Fibroblast of the conjunctiva (primary cell): ENCODE measurements at regions not wholly inside any gene's neighbourhood (a gene's known extent, or its start where the extent isn't known, plus 50 kb on each side); places are given as distances from the start of the nearest gene placed in this dataset.

Source experiments
- DNase-seq: peaks from one replicate; pipeline ENCODE4 v3.0.0-alpha.2; 2010; ENCODE audit warnings: low read depth

GRCh38 chr2:9772035-9772998 is 71.0 kb upstream of the TAF1B start:
- no peak for DNase-seq

- DNase-seq: no peak
Observed at GRCh38 chr2:9772999-9773902, 70.0 kb upstream of the TAF1B start.

- no peak for DNase-seq
Observed at GRCh38 chr2:9773903-9774239, 69.4 kb upstream of the TAF1B start.

DNA sequence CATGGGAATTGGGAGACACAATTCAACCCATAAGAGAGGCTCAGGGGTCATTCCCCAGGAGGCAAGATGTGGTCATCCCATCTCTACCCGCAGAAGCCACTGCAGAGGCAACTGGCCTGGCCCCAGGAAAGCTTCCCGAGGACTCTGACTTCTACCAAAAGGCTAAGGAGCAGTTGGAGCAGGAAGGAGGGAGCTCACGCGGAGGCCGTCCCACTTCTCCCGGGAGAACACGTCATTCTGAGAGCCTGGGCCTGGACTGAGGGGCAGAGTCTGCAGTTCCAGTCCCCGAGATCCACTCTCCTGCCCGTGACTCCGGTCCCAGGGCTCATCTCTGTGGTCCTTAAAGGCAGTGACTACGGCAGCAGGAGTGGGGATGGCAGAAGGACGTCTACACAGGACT is 69.0 kb upstream of the TAF1B start:
- no peak for DNase-seq

GRCh38 chr2:9775351-9775750 is 67.9 kb upstream of the TAF1B start:
- no peak for DNase-seq

GRCh38 chr2:9775999-9776712 is 67.1 kb upstream of the TAF1B start:
- DNase-seq: no peak

DNA sequence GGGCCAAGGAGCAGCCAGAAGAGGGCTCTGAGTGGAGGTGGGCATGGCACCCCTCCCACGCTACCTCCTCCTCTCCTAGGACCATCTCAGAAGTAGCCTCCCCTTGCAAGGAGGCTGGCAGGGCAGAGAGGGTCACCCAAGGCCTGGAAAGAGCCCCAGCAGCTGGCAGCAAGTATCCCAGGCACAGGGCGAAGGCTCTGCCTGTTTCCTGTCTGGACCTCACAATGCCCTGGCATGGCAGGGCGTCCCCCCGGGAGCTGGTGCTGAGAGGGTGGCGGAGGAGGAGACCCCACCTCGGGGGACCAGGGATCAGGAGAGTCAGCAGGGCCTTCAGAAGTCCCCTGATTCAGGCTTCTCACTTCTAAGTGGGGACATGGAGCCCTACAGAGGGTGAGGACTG is 66.2 kb upstream of the TAF1B start:
- DNase-seq: no peak

DNA sequence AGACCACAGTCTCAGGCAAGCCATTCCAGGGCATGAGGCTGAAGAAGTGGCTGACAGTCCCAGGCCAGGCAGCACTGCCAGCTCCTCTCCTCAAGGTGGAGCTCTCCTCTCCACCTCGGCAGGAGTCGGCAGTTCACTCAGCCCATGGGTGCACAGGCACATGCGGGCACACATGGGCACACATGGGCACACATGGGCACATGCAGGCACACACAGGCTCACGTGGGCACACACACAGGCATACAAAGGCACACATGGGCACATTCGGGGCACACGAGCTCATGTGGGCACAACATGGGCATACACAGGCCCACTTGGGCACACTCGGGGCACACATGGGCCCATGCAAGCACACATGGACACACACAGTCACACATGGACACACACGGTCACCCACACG is 65.3 kb upstream of the TAF1B start:
- DNase-seq: no peak

DNA sequence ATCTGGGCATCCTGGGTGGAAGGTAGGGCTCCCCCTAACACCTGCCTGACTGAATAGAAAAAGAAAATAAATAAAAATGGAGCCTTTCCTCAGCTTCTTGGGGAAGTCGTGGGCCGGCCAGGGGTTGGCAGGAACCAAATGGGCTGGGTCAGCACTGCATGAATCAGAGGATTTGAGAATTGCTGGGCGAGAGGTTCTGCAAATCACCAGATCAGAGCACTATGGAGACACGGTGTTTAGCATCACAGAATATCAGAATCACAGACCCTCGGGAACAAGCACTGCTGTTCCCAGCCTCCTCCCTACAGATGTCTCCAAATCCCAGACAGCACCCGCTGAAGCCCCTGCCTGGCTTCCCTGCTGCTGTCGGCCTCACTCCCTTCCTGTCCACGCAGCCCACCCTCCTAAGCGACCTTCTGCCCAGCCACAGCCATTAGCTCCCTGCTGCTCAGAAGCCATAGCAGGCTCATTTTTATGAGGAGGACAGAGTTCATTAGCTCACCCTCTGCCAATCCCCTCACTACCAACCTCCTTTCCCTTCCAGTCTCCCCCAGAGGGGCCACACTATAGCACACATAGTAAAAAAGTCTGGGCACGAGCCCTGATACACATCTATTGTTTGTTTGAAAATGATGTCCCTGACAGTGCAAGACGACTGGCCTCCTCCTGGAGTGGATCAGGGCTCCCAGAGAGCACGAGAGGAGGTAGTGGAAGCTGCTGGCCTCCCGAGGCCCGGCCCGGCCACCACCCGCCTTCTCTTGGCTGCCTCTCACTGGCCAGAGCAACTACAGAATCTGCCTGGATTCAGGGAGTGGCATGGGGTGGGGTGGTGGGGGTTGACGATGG is 64.6 kb upstream of the TAF1B start:
- DNase-seq: no peak

DNA sequence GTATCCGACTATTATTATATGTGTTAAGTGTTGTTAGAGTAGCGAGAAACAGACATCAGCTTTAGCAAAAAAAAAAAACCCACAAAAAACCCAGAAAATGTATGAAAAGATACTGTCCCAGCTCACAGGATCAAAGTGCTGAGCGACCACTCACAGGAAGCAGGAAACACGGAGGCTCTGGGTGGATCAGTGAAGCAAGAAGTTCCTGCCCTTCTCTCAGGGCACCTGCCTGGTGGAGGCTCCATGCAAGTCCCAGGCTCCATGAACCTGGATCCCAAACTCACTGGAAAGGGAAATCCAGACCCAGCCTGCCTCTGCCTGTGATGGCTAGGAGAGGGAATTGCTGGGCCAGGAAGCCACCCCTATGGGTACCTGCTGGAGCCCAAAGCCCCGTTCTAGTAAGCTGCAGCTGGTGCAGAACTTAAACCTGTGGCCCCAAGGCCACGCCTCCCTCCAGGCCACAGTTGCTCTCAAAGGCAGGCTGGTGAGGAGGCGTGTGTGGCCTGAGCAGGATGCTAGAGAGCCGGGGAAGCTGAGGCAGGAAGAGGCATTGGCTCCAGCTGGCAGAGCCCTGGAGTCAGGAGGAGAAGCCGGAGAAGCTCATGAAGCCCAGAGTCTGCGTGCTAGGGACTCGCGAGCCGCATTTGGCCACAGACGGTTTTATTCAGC is 63.5 kb upstream of the TAF1B start:
- DNase-seq: no peak

- no peak for DNase-seq
Observed at GRCh38 chr2:9780368-9781130, 62.7 kb upstream of the TAF1B start.

DNA sequence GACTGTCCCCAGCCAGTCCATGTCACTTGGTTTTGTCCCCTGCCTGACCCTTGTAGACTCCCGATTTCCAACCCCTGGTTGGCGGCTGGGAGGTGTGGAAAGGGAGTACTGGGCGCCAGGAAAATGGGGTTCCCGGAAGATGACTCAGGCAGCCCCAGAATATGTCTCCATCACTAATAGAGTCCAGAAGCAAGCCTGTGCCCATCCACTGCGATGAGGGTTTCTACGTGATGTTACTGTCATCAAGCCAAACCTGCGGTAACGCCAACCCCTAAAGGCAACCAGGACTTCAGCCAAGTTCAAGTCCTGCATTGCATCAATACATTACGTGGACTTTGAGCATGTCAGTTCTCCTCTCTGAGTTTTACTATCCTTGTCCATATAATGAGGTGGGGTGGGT is 62.0 kb upstream of the TAF1B start:
- DNase-seq: peak; percentile 81

GRCh38 chr2:9782197-9782719 is 61.0 kb upstream of the TAF1B start:
- no peak for DNase-seq

DNA sequence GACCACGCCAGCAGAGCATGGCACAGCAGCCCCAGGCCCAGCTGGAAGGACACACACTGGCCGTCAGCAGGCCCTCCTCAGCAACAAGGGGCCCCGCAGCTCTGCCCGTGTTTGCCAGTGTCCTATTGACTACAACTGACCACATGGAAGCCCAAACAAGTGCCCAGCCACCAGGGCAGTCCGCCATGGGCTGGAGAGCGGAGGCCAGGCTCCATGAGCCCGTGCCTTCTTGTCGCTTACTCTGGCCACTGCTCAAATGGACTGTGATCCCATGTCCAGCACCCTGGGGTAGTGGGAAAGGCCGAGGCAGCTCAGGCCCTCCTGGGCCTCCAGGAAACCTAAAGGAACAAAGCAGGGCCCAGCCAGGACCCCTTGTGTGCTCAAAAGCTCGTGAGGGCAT is 53.9 kb upstream of the TAF1B start:
- DNase-seq: no peak

- DNase-seq: no peak
Observed at GRCh38 chr2:9790702-9791225, 52.5 kb upstream of the TAF1B start.

DNA sequence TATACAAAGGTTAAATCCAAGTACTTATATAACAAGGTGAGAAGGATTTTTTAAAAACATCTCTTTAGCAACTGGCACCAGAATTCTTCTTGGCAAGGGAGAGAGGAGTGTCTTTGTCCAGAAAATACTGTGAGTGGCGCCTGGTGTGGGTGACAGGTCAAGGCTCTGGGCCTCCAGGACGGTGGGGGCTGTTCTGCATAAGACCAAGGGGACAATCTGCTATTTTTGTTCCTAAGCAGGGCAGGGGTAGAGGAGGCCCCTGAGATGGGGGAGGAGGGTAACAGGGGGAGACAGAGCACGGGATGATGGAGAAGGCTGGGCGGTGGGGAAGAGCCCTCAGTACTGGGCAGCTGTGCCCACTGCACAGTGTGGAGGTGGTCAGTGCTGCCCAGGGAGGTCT is 51.6 kb upstream of the TAF1B start:
- DNase-seq: no peak

- no peak for DNase-seq
Observed at GRCh38 chr2:9793156-9793917, 49.9 kb upstream of the TAF1B start.
